ENCODE measurements at regions not wholly inside any gene's neighbourhood (a gene's known extent, or its start where the extent isn't known, plus 50 kb on each side); places are given as distances from the start of the nearest gene placed in this dataset.

- TF ChIP-seq CTCF (IDR thresholded peaks at IDR 0.05; ENCODE audit: insufficient read depth, low read length, poor library complexity, severe bottlenecking), result no peak
- TF ChIP-seq EZH2phosphoT487 (conservative IDR thresholded peaks at IDR 0.05; ENCODE audit: low read length), result no peak
Observed at GRCh38 chr4:187770345-187770744, 225.2 kb upstream of the ZFP42 start.

Data from SU-DHL-6 (cell line).